CD4-positive, alpha-beta T cell (primary cell): ENCODE measurements at regions not wholly inside any gene's neighbourhood (a gene's known extent, or its start where the extent isn't known, plus 50 kb on each side); places are given as distances from the start of the nearest gene placed in this dataset.

ENCODE experiments used
- ATAC-seq: fragments of 200-7000 bp; cut with Tn5 transposase; one replicate; pipeline ENCODE4 v1.10.0; 2022; ENCODE audit warnings: mild to moderate bottlenecking; ENCODE audit not compliant: poor library complexity
- CTCF ChIA-PET: fragments of 350-600 bp; sonication (Branson Sonifier 250); formaldehyde crosslinking; loops from one replicate; lab custom pipeline; 2021; ENCODE audit warnings: antibody characterized with exemption, inconsistent platforms; lab: Charles Lee
- POLR2A ChIA-PET: fragments of 350-600 bp; sonication (Branson Sonifier 250); formaldehyde crosslinking; loops from one replicate; lab custom pipeline; 2021; ENCODE audit warnings: antibody characterized with exemption, inconsistent platforms; lab: Charles Lee
- DNase-seq, 14 experiments: peaks; one replicate each; pipeline ENCODE4 v3.0.0-alpha.2; 2013 to 2020; ENCODE audit warnings: mixed read lengths in 2 of 14
- H3K27ac ChIP-seq, 2 donors: one replicate each; pipeline versions ENCODE4 v1.5.1 to v1.7.0; 2013; ENCODE audit warnings: low read length in 2 of 2, low read depth in 1 of 2, mild to moderate bottlenecking in 1 of 2
- H3K27me3 ChIP-seq, 2 experiments: 1 replicate in 1 of 2; 2 replicates in 1 of 2; pipeline versions ENCODE4 v1.6.1 to v1.7.0; 2013; ENCODE audit warnings: low read length in 2 of 2, control low read depth in 1 of 2, mild to moderate bottlenecking in 1 of 2, moderate library complexity in 1 of 2; ENCODE audit not compliant: insufficient read depth in 2 of 2, control insufficient read depth in 1 of 2
- H3K36me3 ChIP-seq: one replicate; pipeline ENCODE4 v1.6.1; 2013; ENCODE audit warnings: low read length, control low read depth; ENCODE audit not compliant: insufficient read depth
- H3K4me1 ChIP-seq: one replicate; pipeline ENCODE4 v1.6.1; 2013; ENCODE audit warnings: low read length, control low read depth; ENCODE audit not compliant: insufficient read depth
- H3K4me3 ChIP-seq: one replicate; pipeline ENCODE4 v1.5.1; 2013; ENCODE audit warnings: mild to moderate bottlenecking, low read length, moderate library complexity
- H3K9me3 ChIP-seq, 2 experiments: 1 replicate in 1 of 2; 2 replicates in 1 of 2; pipeline versions ENCODE4 v1.6.1 to v1.7.0; 2013; ENCODE audit warnings: low read length in 2 of 2, mild to moderate bottlenecking in 2 of 2, control low read depth in 1 of 2, moderate library complexity in 1 of 2; ENCODE audit not compliant: control insufficient read depth in 1 of 2, insufficient read depth in 1 of 2
- H3K27ac Mint-ChIP-seq: one replicate; pipeline ENCODE4 v1.8.0; 2020; ENCODE audit warnings: mixed read lengths
- H3K27me3 Mint-ChIP-seq: one replicate; pipeline ENCODE4 v1.8.0; 2021; ENCODE audit warnings: mixed read lengths
- H3K36me3 Mint-ChIP-seq: one replicate; pipeline ENCODE4 v1.8.0; 2021; ENCODE audit warnings: low read depth, mixed read lengths
- H3K4me1 Mint-ChIP-seq: one replicate; pipeline ENCODE4 v1.8.0; 2021; ENCODE audit warnings: low read depth, mixed read lengths
- H3K4me3 Mint-ChIP-seq: one replicate; pipeline ENCODE4 v1.8.0; 2020; ENCODE audit warnings: mild to moderate bottlenecking, mixed read lengths
- H3K9me3 Mint-ChIP-seq: one replicate; pipeline ENCODE4 v1.8.0; 2020; ENCODE audit warnings: mixed read lengths
- intact Hi-C, 2 experiments: fragments of 100-400 bp; cut with DNase I in 1 of 2; cut with micrococcal nuclease in 1 of 2; formaldehyde crosslinking; loops; one replicate each; pipeline versions ENCODE4 v1.15.1 to v1.9.0; 2023 to 2025; cut with DNase I, micrococcal nuclease
- TF ChIP-seq, protein P1 (sequence below): fragments of 200-600 bp; IDR thresholded peaks from one replicate; pipeline ENCODE4 v1.8.0; 2022; ENCODE audit warnings: antibody characterized with exemption, mild to moderate bottlenecking

DNA sequence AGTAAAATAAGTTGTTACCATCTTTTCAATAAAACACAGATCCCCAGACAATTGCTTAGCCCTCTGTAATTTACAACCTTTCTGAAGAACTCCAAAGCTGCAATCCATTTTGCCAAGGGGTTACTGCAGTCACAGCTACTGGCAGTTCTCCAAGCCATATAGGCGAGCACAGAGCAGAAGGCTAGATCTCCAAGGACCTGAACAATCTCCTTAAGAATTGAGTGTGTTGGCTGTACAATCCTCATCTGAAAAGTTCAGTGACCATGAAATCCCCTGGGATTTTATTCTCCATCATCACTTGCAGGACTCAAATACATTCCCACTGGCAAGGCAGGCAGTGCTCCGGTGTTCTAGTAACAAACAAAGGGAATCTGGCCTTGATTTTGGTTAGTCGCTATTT lies 103.9 kb upstream of the LRP1B start:
- CTCF ChIA-PET, result interaction anchor here (0.6 kb wide), 1 partner anchor 298 kb away, joined by 3 read pairs; no protein-coding TSS in a partner anchor

DNA sequence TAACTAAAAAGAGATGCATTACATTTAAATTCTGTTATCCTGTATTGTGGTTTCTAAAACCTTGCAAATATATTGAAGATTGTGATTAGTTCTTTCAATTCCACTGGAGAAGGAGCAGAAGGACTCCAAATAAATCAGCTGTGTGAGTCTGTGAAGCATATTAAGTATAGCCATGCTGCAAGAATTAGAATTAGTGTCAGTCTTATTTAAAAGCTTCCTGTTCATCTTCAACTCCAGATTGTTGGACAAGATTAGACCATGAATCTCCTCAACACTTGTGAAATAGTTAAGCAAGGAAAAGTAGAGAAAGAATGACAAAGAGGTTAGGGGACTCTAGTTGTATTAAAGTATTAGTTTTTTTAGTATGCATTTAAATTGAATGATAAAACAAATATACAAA lies 92.5 kb upstream of the LRP1B start:
- H3K36me3 Mint-ChIP-seq, result no peaks in the 10 kb centered on the region
- no peaks in the 10 kb centered on the region for H3K4me1 ChIP-seq
- H3K27ac Mint-ChIP-seq, result no peak overlapping the region
- intact Hi-C loops, result no loop called here
- peaks cover 0 to 10% of the 10 kb centered on the region in 2 experiments for H3K9me3 ChIP-seq
- peaks cover 6% of the 10 kb centered on the region for H3K9me3 Mint-ChIP-seq
- H3K36me3 ChIP-seq, result no peaks in the 10 kb centered on the region
- DNase-seq, result no peak
- H3K27ac ChIP-seq, result no peak overlapping the region
- no peaks in the 10 kb centered on the region for H3K27me3 ChIP-seq
- no peak overlapping the region for H3K4me3 ChIP-seq
- POLR2A ChIA-PET, result no interaction called here
- CTCF ChIA-PET, result no interaction called here
- ATAC-seq, result no peak
- H3K27me3 Mint-ChIP-seq, result no peaks in the 10 kb centered on the region
- no peaks in the 10 kb centered on the region for H3K4me1 Mint-ChIP-seq
- TF ChIP-seq, protein P1, sequence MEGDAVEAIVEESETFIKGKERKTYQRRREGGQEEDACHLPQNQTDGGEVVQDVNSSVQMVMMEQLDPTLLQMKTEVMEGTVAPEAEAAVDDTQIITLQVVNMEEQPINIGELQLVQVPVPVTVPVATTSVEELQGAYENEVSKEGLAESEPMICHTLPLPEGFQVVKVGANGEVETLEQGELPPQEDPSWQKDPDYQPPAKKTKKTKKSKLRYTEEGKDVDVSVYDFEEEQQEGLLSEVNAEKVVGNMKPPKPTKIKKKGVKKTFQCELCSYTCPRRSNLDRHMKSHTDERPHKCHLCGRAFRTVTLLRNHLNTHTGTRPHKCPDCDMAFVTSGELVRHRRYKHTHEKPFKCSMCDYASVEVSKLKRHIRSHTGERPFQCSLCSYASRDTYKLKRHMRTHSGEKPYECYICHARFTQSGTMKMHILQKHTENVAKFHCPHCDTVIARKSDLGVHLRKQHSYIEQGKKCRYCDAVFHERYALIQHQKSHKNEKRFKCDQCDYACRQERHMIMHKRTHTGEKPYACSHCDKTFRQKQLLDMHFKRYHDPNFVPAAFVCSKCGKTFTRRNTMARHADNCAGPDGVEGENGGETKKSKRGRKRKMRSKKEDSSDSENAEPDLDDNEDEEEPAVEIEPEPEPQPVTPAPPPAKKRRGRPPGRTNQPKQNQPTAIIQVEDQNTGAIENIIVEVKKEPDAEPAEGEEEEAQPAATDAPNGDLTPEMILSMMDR, result no peak
- no peak overlapping the region for H3K4me3 Mint-ChIP-seq

More for the DNA sequence above, 103.9 kb upstream of the LRP1B start:
- Mint-ChIP-seq H3K27me3 (no peaks in the 10 kb centered on the region), H3K4me1 (no peaks in the 10 kb centered on the region), H3K9me3 (peaks cover 7% of the 10 kb centered on the region), H3K4me3 (no peak overlapping the region), H3K27ac (no peak overlapping the region), H3K36me3 (no peaks in the 10 kb centered on the region)
- no peak for ATAC-seq
- no peak overlapping the region for H3K27ac ChIP-seq
- H3K4me3 ChIP-seq, result no peak overlapping the region
- TF ChIP-seq, protein P1, result no peak
- intact Hi-C loops, result no loop called here
- POLR2A ChIA-PET, result no interaction called here
- no peaks in the 10 kb centered on the region for H3K4me1 ChIP-seq
- H3K9me3 ChIP-seq, result no peaks in the 10 kb centered on the region
- no peak for DNase-seq
- no peaks in the 10 kb centered on the region for H3K36me3 ChIP-seq
- H3K27me3 ChIP-seq, result no peaks in the 10 kb centered on the region

DNA sequence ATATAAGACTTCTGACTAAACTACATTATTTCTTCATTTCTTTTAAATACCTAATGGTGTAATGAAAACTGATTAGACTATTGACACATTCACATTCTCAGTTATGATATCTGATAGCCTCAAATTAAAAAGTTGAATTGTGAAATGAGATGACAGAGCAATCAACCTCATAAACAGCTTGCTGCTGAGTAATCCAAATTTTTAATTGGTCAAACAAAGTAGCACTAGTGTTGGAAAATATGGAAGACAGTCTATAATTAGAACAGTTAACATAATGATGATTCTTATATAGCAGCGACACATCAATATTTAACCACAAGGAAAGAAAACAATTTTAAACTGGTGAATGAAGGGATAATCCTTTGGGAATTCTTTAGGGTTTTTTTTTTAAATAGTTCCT lies 91.9 kb upstream of the LRP1B start:
- H3K4me3 ChIP-seq, result no peak overlapping the region
- Mint-ChIP-seq H3K4me3 (no peak overlapping the region), H3K36me3 (no peaks in the 10 kb centered on the region), H3K27ac (no peak overlapping the region), H3K9me3 (peaks cover 6% of the 10 kb centered on the region), H3K27me3 (no peaks in the 10 kb centered on the region), H3K4me1 (no peaks in the 10 kb centered on the region)
- ChIA-PET CTCF (no interaction called here), POLR2A (no interaction called here)
- H3K27me3 ChIP-seq, result no peaks in the 10 kb centered on the region
- H3K9me3 ChIP-seq, result peaks cover 0 to 10% of the 10 kb centered on the region in 2 experiments
- H3K36me3 ChIP-seq, result no peaks in the 10 kb centered on the region
- no peak overlapping the region for H3K27ac ChIP-seq
- no peak for DNase-seq
- no peaks in the 10 kb centered on the region for H3K4me1 ChIP-seq
- TF ChIP-seq, protein P1, result no peak
- no peak for ATAC-seq
- intact Hi-C loops, result no loop called here
